ENCODE measurements at regions not wholly inside any gene's neighbourhood (a gene's known extent, or its start where the extent isn't known, plus 50 kb on each side); places are given as distances from the start of the nearest gene placed in this dataset.

- TF ChIP-seq ZNF121 (CRISPR knock-in tag; IDR thresholded peaks at IDR 0.05) (no peak), ZNF138 (CRISPR knock-in tag; conservative IDR thresholded peaks at IDR 0.05) (no peak)
- CTCF ChIA-PET: no interaction called here
- Mint-ChIP-seq H3K9me3 (peaks cover 23% of the 10 kb centered on the region), H3K27me3 (ENCODE audit: low read depth) (no peaks in the 10 kb centered on the region; the same call in none of the 2 replicates), H3K4me1 (peaks cover 10% of the 10 kb centered on the region), H3K36me3 (no peaks in the 10 kb centered on the region), H3K4me3 (no peak overlapping the region), H3K27ac (no peak overlapping the region)
- no peak for DNase-seq (ENCODE audit: low spot score)
- no peak for ATAC-seq
- POLR2A ChIA-PET: interaction anchor here (0.5 kb wide), 1 partner anchor 386 kb away, joined by 3 read pairs; no protein-coding TSS in a partner anchor
These were observed 113.0 kb downstream of the RBFOX3 start for GRCh38 chr17:79497777-79498348.

DNA sequence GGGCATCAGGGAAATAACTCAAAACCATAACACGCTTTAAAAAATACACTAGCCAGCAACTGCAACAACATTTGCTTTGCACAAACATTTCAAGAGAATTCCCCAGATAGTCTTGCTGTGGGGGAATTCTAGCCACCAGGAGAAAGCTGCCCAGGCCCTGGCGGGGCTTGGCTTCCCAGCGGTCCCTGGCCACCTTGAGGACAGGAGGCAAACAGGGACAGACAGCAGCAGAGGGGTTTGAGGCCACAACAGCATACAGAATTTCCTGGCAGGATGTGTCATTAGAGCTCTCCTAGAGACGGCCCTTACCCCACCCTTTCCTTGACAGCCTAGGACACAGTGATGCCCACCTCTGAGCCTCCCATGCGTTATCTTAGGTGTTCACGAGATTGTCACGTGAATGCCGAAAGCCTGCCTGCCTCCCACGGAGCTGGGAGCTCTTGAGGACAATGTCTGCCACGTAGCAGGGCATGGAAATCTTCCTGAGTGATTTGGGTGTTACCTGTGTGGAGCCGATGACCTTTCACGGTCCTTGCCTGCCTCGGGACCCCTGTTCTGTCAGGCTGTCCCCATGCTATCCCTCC lies 114.3 kb downstream of the RBFOX3 start:
- no peaks in the 10 kb centered on the region; the same call in none of the 2 replicates for H3K27me3 Mint-ChIP-seq (ENCODE audit: low read depth)
- H3K27ac Mint-ChIP-seq: no peak overlapping the region
- ChIA-PET POLR2A (no interaction called here), CTCF (no interaction called here)
- ATAC-seq (no peak), DNase-seq (ENCODE audit: low spot score) (no peak)
- H3K4me1 Mint-ChIP-seq: peaks cover 10% of the 10 kb centered on the region
- H3K36me3 Mint-ChIP-seq: 0 out of 2 replicates have a peak, but pooled peaks cover 3% of the 10 kb centered on the region
- H3K4me3 Mint-ChIP-seq: no peak overlapping the region
- TF ChIP-seq NR3C1 (CRISPR knock-in tag; conservative IDR thresholded peaks at IDR 0.05; ENCODE audit: low read depth) (no peak), TP53 (CRISPR knock-in tag; IDR thresholded peaks at IDR 0.05) (no peak), ZNF532 (CRISPR knock-in tag; IDR thresholded peaks at IDR 0.05; ENCODE audit: borderline replicate concordance) (no peak), ZNF423 (CRISPR knock-in tag; IDR thresholded peaks at IDR 0.05) (no peak), KAT7 (CRISPR knock-in tag; IDR thresholded peaks at IDR 0.05; ENCODE audit: borderline replicate concordance) (no peak), USF1 (CRISPR knock-in tag; IDR thresholded peaks at IDR 0.05) (no peak), ZNF232 (CRISPR knock-in tag; IDR thresholded peaks at IDR 0.05) (no peak), E2F5 (CRISPR knock-in tag; IDR thresholded peaks at IDR 0.05) (no peak), ZNF121 (CRISPR knock-in tag; IDR thresholded peaks at IDR 0.05) (no peak), CTCF (IDR thresholded peaks at IDR 0.05) (no peak), JAZF1 (CRISPR knock-in tag; IDR thresholded peaks at IDR 0.05) (no peak)
- TF ChIP-seq, protein P1, sequence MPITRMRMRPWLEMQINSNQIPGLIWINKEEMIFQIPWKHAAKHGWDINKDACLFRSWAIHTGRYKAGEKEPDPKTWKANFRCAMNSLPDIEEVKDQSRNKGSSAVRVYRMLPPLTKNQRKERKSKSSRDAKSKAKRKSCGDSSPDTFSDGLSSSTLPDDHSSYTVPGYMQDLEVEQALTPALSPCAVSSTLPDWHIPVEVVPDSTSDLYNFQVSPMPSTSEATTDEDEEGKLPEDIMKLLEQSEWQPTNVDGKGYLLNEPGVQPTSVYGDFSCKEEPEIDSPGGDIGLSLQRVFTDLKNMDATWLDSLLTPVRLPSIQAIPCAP (CRISPR knock-in tag; IDR thresholded peaks at IDR 0.05): no peak
- TF ChIP-seq, protein P2, sequence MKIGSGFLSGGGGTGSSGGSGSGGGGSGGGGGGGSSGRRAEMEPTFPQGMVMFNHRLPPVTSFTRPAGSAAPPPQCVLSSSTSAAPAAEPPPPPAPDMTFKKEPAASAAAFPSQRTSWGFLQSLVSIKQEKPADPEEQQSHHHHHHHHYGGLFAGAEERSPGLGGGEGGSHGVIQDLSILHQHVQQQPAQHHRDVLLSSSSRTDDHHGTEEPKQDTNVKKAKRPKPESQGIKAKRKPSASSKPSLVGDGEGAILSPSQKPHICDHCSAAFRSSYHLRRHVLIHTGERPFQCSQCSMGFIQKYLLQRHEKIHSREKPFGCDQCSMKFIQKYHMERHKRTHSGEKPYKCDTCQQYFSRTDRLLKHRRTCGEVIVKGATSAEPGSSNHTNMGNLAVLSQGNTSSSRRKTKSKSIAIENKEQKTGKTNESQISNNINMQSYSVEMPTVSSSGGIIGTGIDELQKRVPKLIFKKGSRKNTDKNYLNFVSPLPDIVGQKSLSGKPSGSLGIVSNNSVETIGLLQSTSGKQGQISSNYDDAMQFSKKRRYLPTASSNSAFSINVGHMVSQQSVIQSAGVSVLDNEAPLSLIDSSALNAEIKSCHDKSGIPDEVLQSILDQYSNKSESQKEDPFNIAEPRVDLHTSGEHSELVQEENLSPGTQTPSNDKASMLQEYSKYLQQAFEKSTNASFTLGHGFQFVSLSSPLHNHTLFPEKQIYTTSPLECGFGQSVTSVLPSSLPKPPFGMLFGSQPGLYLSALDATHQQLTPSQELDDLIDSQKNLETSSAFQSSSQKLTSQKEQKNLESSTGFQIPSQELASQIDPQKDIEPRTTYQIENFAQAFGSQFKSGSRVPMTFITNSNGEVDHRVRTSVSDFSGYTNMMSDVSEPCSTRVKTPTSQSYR (CRISPR knock-in tag; IDR thresholded peaks at IDR 0.05): no peak
- peaks cover 32% of the 10 kb centered on the region for H3K9me3 Mint-ChIP-seq

All from WTC11 (cell line).